ENCODE measurements at regions not wholly inside any gene's neighbourhood (a gene's known extent, or its start where the extent isn't known, plus 50 kb on each side); places are given as distances from the start of the nearest gene placed in this dataset.

DNA sequence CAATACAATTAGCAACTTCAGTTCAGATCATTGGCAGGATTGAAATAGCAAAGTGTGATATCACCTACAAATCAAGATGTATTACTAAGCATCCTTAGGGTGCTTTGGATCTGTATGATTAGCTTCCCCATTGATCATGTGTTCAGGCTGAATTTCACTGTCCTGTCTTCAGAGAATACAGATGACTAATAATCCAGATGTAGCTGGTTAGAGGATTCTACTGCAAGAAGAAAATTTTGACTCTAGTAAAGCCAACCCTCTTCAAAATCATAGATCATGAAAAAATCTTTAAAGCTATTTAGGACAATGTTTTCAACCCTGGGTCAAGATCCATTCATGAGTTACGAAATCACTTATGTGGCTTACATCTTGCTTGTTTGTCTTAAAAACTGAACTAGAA lies 184.4 kb downstream of the PTGER3 start (continued):
- TF ChIP-seq SALL2 (CRISPR knock-in tag; IDR thresholded peaks at IDR 0.05) = no peak
- no peak for TF ChIP-seq NFAT5 (CRISPR knock-in tag; IDR thresholded peaks at IDR 0.05)
- TF ChIP-seq, protein P1, sequence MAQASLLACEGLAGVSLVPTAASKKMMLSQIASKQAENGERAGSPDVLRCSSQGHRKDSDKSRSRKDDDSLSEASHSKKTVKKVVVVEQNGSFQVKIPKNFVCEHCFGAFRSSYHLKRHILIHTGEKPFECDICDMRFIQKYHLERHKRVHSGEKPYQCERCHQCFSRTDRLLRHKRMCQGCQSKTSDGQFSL (CRISPR knock-in tag; IDR thresholded peaks at IDR 0.05) = no peak
- TF ChIP-seq, protein P2, sequence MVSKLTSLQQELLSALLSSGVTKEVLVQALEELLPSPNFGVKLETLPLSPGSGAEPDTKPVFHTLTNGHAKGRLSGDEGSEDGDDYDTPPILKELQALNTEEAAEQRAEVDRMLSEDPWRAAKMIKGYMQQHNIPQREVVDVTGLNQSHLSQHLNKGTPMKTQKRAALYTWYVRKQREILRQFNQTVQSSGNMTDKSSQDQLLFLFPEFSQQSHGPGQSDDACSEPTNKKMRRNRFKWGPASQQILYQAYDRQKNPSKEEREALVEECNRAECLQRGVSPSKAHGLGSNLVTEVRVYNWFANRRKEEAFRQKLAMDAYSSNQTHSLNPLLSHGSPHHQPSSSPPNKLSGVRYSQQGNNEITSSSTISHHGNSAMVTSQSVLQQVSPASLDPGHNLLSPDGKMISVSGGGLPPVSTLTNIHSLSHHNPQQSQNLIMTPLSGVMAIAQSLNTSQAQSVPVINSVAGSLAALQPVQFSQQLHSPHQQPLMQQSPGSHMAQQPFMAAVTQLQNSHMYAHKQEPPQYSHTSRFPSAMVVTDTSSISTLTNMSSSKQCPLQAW (CRISPR knock-in tag; IDR thresholded peaks at IDR 0.05) = no peak
- no peak for TF ChIP-seq SIN3B (IDR thresholded peaks at IDR 0.05; ENCODE audit: low read length)
- TF ChIP-seq, protein P3, sequence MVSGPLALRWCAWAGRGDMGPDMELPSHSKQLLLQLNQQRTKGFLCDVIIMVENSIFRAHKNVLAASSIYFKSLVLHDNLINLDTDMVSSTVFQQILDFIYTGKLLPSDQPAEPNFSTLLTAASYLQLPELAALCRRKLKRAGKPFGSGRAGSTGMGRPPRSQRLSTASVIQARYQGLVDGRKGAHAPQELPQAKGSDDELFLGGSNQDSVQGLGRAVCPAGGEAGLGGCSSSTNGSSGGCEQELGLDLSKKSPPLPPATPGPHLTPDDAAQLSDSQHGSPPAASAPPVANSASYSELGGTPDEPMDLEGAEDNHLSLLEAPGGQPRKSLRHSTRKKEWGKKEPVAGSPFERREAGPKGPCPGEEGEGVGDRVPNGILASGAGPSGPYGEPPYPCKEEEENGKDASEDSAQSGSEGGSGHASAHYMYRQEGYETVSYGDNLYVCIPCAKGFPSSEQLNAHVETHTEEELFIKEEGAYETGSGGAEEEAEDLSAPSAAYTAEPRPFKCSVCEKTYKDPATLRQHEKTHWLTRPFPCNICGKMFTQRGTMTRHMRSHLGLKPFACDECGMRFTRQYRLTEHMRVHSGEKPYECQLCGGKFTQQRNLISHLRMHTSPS (CRISPR knock-in tag; IDR thresholded peaks at IDR 0.05; ENCODE audit: low read depth) = no peak
- TF ChIP-seq TSC22D2 (CRISPR knock-in tag; IDR thresholded peaks at IDR 0.05; ENCODE audit: borderline replicate concordance) = no peak
- TF ChIP-seq HES4 (CRISPR knock-in tag; IDR thresholded peaks at IDR 0.05; ENCODE audit: borderline replicate concordance) = no peak
- no peak for TF ChIP-seq ZNF296 (CRISPR knock-in tag; conservative IDR thresholded peaks at IDR 0.05)
- TF ChIP-seq CAMTA2 (CRISPR knock-in tag; IDR thresholded peaks at IDR 0.05; ENCODE audit: borderline replicate concordance) = no peak
- no peak for TF ChIP-seq HDAC1 (CRISPR knock-in tag; IDR thresholded peaks at IDR 0.05)
- TF ChIP-seq MZF1 (CRISPR knock-in tag; IDR thresholded peaks at IDR 0.05; ENCODE audit: borderline replicate concordance) = no peak
- TF ChIP-seq XRCC5 (optimal IDR thresholded peaks at IDR 0.05; ENCODE audit: low read length) = no peak
